GM10847 (cell line): ENCODE measurements at regions not wholly inside any gene's neighbourhood (a gene's known extent, or its start where the extent isn't known, plus 50 kb on each side); places are given as distances from the start of the nearest gene placed in this dataset.

Source experiments
- POLR2A ChIP-seq: IDR thresholded peaks from 2 replicates; pipeline ENCODE4 v1.6.1; 2011; ENCODE audit not compliant: insufficient read length; ENCODE audit errors: extremely low read depth

DNA sequence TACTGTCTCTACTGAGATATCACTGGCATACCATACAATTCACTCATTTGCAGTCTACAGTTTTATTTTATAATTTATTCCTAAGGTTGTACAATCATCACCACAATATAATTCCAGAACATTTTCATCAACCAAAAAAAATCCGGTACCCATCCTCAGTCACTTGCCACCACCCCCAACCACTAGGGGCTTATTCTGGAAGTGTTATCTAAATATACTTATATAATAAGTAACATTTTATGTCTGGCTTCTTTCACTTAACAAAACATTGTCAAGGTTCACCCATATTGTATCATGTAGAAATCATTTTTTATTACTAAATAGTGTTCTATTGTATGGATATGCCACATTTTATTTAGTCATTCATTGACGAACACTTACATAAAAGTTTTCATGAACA, 440.8 kb downstream of the RNF144A start:
- no peak for TF ChIP-seq POLR2A

DNA sequence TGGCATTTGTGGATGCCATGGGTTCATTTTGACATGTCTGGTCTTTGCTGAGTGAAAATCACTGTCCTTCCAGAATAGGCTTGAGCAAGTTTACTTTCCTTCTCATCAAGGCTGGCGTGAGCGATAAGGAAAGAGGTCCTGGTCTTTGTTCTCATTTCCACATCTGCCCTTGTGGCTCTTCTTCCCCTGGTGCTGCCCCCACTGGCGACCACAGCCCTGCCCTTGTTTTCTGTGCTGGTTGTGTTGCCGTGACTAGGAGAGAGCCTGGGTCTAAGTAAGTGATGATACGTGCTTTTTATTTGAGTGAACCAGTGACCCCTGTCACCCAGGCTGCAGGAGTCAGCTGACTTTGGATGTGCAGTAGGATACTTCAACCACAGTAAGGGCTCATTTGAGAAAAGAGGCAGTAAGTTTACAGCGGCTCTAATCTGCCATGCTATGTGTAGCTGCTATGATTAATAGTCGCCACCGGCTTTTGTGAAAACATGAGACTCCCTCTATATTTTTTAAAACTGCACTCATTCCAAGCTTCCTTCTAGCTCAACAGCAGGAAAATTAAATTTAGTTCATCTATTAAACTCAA, 441.7 kb downstream of the RNF144A start:
- TF ChIP-seq POLR2A: no peak

- no peak for TF ChIP-seq POLR2A
Observed at GRCh38 chr2:7363906-7364305, 446.7 kb downstream of the RNF144A start.

GRCh38 chr2:7368211-7368610, 451.0 kb downstream of the RNF144A start:
- TF ChIP-seq POLR2A: no peak

DNA sequence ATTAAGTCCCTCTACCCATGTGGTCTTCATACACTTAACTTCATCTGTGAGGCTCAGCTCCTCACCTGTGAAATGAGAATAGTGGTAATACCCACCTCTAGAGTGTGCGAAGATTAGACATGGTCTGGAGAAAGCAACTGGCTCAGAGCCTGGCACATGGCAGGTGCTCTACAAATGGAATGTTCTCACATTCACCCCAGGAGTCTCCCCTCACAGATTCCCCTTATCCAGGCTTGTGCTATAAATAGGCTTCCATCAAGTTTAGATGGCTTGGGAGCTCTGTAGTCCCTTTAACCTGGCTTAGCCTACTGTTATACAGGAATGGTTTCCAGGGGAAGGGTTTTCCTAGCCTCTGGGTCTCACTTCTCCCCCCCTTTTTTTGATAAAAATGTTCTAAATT, 455.9 kb downstream of the RNF144A start:
- TF ChIP-seq POLR2A: no peak

DNA sequence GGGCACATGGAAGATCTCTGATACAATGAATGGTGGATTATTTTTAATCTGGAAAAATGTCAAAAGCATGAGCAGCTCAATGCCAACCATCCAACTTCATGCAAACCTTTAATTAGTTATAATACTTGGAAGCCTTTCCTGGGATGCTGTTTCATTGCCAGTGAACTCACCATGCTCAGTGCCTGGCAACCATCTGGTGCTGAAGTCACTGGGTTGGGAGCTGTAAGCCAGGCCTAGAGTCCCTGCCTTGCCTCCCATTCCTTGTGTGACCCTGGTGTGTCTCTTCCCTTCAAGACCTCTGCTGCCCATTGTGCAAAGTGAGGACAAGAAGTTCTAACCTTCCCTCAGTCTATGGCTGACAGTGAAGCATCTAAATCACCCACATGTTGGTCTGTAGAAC, 458.7 kb downstream of the RNF144A start:
- no peak for TF ChIP-seq POLR2A

GRCh38 chr2:7377916-7378569, 460.8 kb downstream of the RNF144A start:
- no peak for TF ChIP-seq POLR2A

GRCh38 chr2:7378591-7378990, 461.4 kb downstream of the RNF144A start:
- TF ChIP-seq POLR2A: no peak

- no peak for TF ChIP-seq POLR2A
Observed at GRCh38 chr2:7379799-7380198, 462.6 kb downstream of the RNF144A start.

DNA sequence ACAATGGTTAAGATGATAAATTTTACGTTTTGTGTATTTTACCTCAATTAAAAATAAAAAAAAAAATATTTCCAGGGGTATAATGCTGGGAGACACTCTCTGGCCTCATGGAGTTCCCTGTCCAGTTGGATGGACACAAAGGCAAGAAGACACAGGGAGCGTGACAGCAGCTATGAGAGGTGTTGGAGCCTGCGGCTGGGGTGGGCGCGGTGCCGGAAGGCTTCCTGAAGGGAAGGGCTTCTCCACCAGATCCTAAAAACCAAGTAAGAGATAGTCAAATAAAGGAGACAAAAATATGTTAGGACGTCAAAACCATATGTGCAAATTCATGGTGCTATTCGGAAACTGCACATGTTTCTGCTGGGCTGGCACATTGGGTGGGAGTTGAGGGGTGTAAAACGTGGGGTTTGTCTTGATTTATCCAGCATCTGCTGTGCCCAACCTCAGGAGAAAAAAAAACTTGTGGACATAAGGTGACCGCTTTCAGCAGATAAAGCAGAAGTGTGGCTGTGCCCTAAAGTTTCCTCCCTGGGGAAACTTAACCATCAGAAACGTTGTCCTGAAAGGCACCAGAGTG, 467.6 kb downstream of the RNF144A start:
- no peak for TF ChIP-seq POLR2A

- no peak for TF ChIP-seq POLR2A
Observed at GRCh38 chr2:7392076-7392787, 475.0 kb downstream of the RNF144A start.

DNA sequence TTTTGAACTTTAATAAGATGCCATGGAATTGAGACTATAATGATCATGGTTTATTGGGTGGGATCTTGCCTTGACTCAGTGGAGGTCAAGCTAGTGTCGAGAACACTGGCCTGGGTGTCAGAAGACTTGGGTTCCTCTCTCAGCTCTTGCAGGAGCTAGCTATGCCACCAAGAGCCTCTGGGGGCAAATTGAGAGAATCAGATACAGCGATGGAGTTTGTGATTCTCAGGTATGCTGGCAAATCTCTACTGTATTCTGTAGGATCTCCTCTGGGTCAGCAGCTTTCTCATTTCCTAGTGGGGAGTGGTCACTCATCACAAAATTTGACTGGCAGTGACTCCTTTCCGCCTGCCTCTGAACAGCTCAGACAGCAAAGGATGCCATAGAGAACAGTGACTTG, 477.0 kb downstream of the RNF144A start:
- TF ChIP-seq POLR2A: no peak

DNA sequence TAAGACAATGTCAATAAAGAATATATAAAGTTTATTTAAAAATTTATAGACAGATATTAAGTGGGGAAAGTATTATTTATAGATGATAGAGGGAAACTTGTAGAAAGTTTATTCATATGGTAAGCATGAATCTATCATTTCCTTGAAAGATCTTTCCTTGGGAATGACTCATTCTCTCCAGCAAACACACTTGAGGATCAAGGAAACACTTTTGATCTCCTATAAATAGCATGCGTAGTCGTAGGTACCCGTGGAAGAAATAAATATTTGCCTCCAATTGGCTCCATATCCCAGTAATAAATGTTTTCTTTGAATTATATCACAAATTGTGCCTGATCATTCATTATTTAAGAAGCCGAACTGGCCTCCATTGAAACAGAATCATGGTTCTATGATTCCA, 483.4 kb downstream of the RNF144A start:
- no peak for TF ChIP-seq POLR2A

GRCh38 chr2:7403092-7403775, 486.0 kb downstream of the RNF144A start:
- no peak for TF ChIP-seq POLR2A

GRCh38 chr2:7405861-7406715, 488.9 kb downstream of the RNF144A start:
- no peak for TF ChIP-seq POLR2A
